ENCODE measurements at regions not wholly inside any gene's neighbourhood (a gene's known extent, or its start where the extent isn't known, plus 50 kb on each side); places are given as distances from the start of the nearest gene placed in this dataset.

DNA sequence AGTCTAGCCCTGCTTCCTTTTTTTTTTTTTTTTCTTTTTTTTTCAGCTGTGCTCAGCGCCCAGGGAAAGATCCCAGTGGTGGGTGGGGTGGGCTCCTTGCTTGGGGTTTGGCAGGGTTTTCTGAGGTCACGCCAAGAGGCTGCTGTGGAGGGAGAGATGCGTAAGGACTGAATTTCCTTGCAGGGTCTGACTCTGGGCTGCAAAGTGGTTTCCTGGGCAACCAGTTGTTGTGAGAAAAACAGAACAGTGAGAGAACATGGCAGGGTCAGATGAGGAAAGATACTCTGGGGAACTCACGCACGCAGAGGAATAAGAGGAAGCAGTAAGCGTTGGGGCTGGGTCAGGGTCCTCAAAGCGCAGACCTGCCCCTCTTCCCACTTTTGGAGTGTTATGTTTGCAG is 119.5 kb downstream of the IRF8 start:
- H3K79me2 ChIP-seq (ENCODE audit: insufficient read depth, low read length) = no peaks in the 10 kb centered on the region
- ChIA-PET CTCF (interaction anchor here (3.2 kb wide), 1 partner anchor 198 kb away, joined by 104 read pairs; no protein-coding TSS in a partner anchor), RAD21 (ENCODE audit: low non-redundant PET in 1 of 2, low total read pairs in 2 of 2, uncharacterized antibody in 2 of 2, unreplicated experiment in 2 of 2) (no interaction called here), POLR2A (no interaction called here)
- peaks cover 16 to 17% of the 10 kb centered on the region in 2 experiments; a peak in 3 of 4 replicates for H3K9me3 ChIP-seq (ENCODE audit: control insufficient read depth in 1 of 2, insufficient read depth in 1 of 2, low read depth in 1 of 2, low read length in 2 of 2)
- TF ChIP-seq EZH2 (IDR thresholded peaks at IDR 0.05) (no peak), EGR1 (IDR thresholded peaks at IDR 0.05; ENCODE audit: low read depth) (no peak), SRF (IDR thresholded peaks at IDR 0.05; ENCODE audit: low read depth) (no peak), FOSL1 (IDR thresholded peaks at IDR 0.05; ENCODE audit: low read depth) (no peak), ZFX (IDR thresholded peaks at IDR 0.05) (no peak), SP1 (IDR thresholded peaks at IDR 0.05; ENCODE audit: low read depth) (no peak), POLR2A (IDR thresholded peaks at IDR 0.05; ENCODE audit: borderline replicate concordance, extremely low read depth, insufficient read depth, insufficient read length) (no peak), YY1 (IDR thresholded peaks at IDR 0.05; ENCODE audit: extremely low read depth, insufficient replicate concordance, low read depth, low read length) (no peak), EZH2phosphoT487 (IDR thresholded peaks at IDR 0.05; ENCODE audit: borderline replicate concordance) (no peak), CBX3 (IDR thresholded peaks at IDR 0.05; ENCODE audit: low read depth) (no peak)
- TF ChIP-seq, protein P1, sequence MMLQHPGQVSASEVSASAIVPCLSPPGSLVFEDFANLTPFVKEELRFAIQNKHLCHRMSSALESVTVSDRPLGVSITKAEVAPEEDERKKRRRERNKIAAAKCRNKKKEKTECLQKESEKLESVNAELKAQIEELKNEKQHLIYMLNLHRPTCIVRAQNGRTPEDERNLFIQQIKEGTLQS (IDR thresholded peaks at IDR 0.05) = no peak
- no peaks in the 10 kb centered on the region for H3K9me2 ChIP-seq (ENCODE audit: insufficient read depth)
- intact Hi-C loops (cut with micrococcal nuclease) = no loop called here
- no peak overlapping the region for H3K27ac ChIP-seq (ENCODE audit: low read depth, low read length)
- DNase-seq (ENCODE audit: low read depth, low spot score) (no peak), ATAC-seq (no peak)
- H3K9ac ChIP-seq (ENCODE audit: low read length) = no peak overlapping the region
- no peak overlapping the region for H3K4me2 ChIP-seq (ENCODE audit: low read length)
- no peak overlapping the region for H2AFZ ChIP-seq (ENCODE audit: low read depth, low read length, poor library complexity, severe bottlenecking)
- H3K4me3 ChIP-seq (replicated peaks in 1 of 2; ENCODE audit: low read depth in 1 of 2, low read length in 2 of 2) = no peak overlapping the region
- H3K4me1 ChIP-seq (ENCODE audit: control insufficient read depth in 1 of 2, insufficient read depth in 2 of 2, low read length in 2 of 2) = no peaks in the 10 kb centered on the region
- no peaks in the 10 kb centered on the region for H3K36me3 ChIP-seq (ENCODE audit: control insufficient read depth in 1 of 2, insufficient read depth in 2 of 2, low read length in 2 of 2)
- no peaks in the 10 kb centered on the region for H4K20me1 ChIP-seq (ENCODE audit: insufficient read depth)
- H3K27me3 ChIP-seq (ENCODE audit: insufficient read depth, low read length) = no peaks in the 10 kb centered on the region
- no TSS peak for BruUV-seq (replicated peaks)

DNA sequence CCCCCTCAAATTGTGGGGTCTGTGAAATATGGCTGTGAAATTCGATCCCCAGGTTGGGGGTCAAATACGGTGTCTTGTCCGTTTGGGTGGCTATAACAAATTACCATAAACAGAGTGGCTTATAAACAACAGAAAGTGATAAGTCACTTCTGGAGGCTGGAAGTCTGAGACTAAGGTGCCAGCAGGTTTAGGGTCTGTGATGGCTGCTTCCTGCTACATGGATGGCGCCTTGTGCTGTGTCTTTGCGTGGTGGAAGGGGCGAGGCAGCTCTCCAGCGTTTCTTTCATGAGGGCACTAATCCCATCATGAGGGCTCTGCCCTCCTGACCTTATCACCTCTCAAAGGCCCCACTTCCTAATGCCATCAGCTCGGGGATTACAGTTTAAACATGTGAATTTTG is 120.0 kb downstream of the IRF8 start:
- Histone ChIP-seq H2AFZ (ENCODE audit: low read depth, low read length, poor library complexity, severe bottlenecking) (no peak overlapping the region), H3K36me3 (ENCODE audit: control insufficient read depth in 1 of 2, insufficient read depth in 2 of 2, low read length in 2 of 2) (no peaks in the 10 kb centered on the region), H3K27ac (ENCODE audit: low read depth, low read length) (no peak overlapping the region), H3K4me2 (ENCODE audit: low read length) (no peak overlapping the region), H3K9me2 (ENCODE audit: insufficient read depth) (no peaks in the 10 kb centered on the region), H3K9ac (ENCODE audit: low read length) (no peak overlapping the region), H4K20me1 (ENCODE audit: insufficient read depth) (no peaks in the 10 kb centered on the region), H3K4me1 (ENCODE audit: control insufficient read depth in 1 of 2, insufficient read depth in 2 of 2, low read length in 2 of 2) (no peaks in the 10 kb centered on the region), H3K79me2 (ENCODE audit: insufficient read depth, low read length) (no peaks in the 10 kb centered on the region), H3K4me3 (replicated peaks in 1 of 2; ENCODE audit: low read depth in 1 of 2, low read length in 2 of 2) (no peak overlapping the region), H3K9me3 (ENCODE audit: control insufficient read depth in 1 of 2, insufficient read depth in 1 of 2, low read depth in 1 of 2, low read length in 2 of 2) (peaks cover 14 to 22% of the 10 kb centered on the region in 2 experiments; a peak in 3 of 4 replicates), H3K27me3 (ENCODE audit: insufficient read depth, low read length) (no peaks in the 10 kb centered on the region)
- ChIA-PET RAD21 (ENCODE audit: low non-redundant PET in 1 of 2, low total read pairs in 2 of 2, uncharacterized antibody in 2 of 2, unreplicated experiment in 2 of 2) (no interaction called here), CTCF (no interaction called here), POLR2A (no interaction called here)
- ATAC-seq = no peak
- no TSS peak for BruUV-seq (replicated peaks)
- no peak for DNase-seq (ENCODE audit: low read depth, low spot score)
- intact Hi-C loops (cut with micrococcal nuclease) = no loop called here
- no peak for TF ChIP-seq POLR2AphosphoS5 (IDR thresholded peaks at IDR 0.05; ENCODE audit: low read depth, low read length)
- TF ChIP-seq, protein P2, sequence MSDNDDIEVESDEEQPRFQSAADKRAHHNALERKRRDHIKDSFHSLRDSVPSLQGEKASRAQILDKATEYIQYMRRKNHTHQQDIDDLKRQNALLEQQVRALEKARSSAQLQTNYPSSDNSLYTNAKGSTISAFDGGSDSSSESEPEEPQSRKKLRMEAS (IDR thresholded peaks at IDR 0.05) = no peak
- TF ChIP-seq ELF1 (IDR thresholded peaks at IDR 0.05; ENCODE audit: borderline replicate concordance, low read depth) = no peak
- TF ChIP-seq POLR2A (IDR thresholded peaks at IDR 0.05; ENCODE audit: borderline replicate concordance, extremely low read depth, insufficient read depth, insufficient read length) = no peak
- TF ChIP-seq JUND (IDR thresholded peaks at IDR 0.05) = no peak
- TF ChIP-seq RAD21 (IDR thresholded peaks at IDR 0.05; ENCODE audit: low read depth) = no peak
- TF ChIP-seq EZH2 (IDR thresholded peaks at IDR 0.05) = no peak
- TF ChIP-seq, protein P1 (IDR thresholded peaks at IDR 0.05) = no peak
- TF ChIP-seq, protein P3, sequence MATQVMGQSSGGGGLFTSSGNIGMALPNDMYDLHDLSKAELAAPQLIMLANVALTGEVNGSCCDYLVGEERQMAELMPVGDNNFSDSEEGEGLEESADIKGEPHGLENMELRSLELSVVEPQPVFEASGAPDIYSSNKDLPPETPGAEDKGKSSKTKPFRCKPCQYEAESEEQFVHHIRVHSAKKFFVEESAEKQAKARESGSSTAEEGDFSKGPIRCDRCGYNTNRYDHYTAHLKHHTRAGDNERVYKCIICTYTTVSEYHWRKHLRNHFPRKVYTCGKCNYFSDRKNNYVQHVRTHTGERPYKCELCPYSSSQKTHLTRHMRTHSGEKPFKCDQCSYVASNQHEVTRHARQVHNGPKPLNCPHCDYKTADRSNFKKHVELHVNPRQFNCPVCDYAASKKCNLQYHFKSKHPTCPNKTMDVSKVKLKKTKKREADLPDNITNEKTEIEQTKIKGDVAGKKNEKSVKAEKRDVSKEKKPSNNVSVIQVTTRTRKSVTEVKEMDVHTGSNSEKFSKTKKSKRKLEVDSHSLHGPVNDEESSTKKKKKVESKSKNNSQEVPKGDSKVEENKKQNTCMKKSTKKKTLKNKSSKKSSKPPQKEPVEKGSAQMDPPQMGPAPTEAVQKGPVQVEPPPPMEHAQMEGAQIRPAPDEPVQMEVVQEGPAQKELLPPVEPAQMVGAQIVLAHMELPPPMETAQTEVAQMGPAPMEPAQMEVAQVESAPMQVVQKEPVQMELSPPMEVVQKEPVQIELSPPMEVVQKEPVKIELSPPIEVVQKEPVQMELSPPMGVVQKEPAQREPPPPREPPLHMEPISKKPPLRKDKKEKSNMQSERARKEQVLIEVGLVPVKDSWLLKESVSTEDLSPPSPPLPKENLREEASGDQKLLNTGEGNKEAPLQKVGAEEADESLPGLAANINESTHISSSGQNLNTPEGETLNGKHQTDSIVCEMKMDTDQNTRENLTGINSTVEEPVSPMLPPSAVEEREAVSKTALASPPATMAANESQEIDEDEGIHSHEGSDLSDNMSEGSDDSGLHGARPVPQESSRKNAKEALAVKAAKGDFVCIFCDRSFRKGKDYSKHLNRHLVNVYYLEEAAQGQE (IDR thresholded peaks at IDR 0.05; ENCODE audit: low read depth) = no peak
- TF ChIP-seq EZH2phosphoT487 (IDR thresholded peaks at IDR 0.05; ENCODE audit: borderline replicate concordance) = no peak
- TF ChIP-seq SP1 (IDR thresholded peaks at IDR 0.05; ENCODE audit: low read depth) = no peak
- no peak for TF ChIP-seq CBX3 (IDR thresholded peaks at IDR 0.05; ENCODE audit: low read depth)
- no peak for TF ChIP-seq YY1 (IDR thresholded peaks at IDR 0.05; ENCODE audit: extremely low read depth, insufficient replicate concordance, low read depth, low read length)
